Endothelial cell of umbilical vein (primary cell): ENCODE measurements at regions not wholly inside any gene's neighbourhood (a gene's known extent, or its start where the extent isn't known, plus 50 kb on each side); places are given as distances from the start of the nearest gene placed in this dataset.

Source experiments
- BruUV-seq: library from RNA; stranded (reverse); fragments of 400-500 nt; replicated peaks from 2 replicates; lab custom pipeline; 2021; lab: Mats Ljungman, UMichigan
- CTCF ChIA-PET: fragments of 300-600, 350-600 bp; sonication (Branson Sonifier 250); formaldehyde crosslinking; loops from one replicate; lab custom pipeline; 2021; ENCODE audit warnings: antibody characterized with exemption, inconsistent platforms; lab: Charles Lee
- POLR2A ChIA-PET: fragments of 300-600, 350-600 bp; sonication (Branson Sonifier 250); formaldehyde crosslinking; loops from one replicate; lab custom pipeline; 2021; ENCODE audit warnings: antibody characterized with exemption, inconsistent platforms; lab: Charles Lee
- DNase-seq: peaks from one replicate; pipeline ENCODE4 v3.0.0-alpha.2; 2011; ENCODE audit warnings: low read depth, low spot score
- FAIRE-seq: peaks from 2 replicates; lab custom pipeline; 2011; peaks lifted over from hg19 to GRCh38; lab: Jason Lieb, UNC
- H2AFZ ChIP-seq: 2 replicates; pipeline ENCODE4 v1.6.0; 2012; ENCODE audit warnings: low read depth, low read length, control low read depth, inconsistent platforms
- H3K27ac ChIP-seq: 2 replicates; pipeline ENCODE4 v1.5.1; 2011; ENCODE audit warnings: low read depth, mild to moderate bottlenecking, control low read depth, low read length, moderate library complexity; ENCODE audit not compliant: insufficient read depth
- H3K27me3 ChIP-seq, 2 experiments: 2 replicates each; pipeline versions ENCODE4 v1.6.0 to v1.6.1; 2011; ENCODE audit warnings: low read length in 2 of 2, mixed read lengths in 1 of 2; ENCODE audit not compliant: control insufficient read depth in 2 of 2, insufficient read depth in 2 of 2
- H3K36me3 ChIP-seq, 2 experiments: 2 replicates in 1 of 2; 3 replicates in 1 of 2; pipeline ENCODE4 v1.5.1; 2011; ENCODE audit warnings: low read length in 2 of 2, mild to moderate bottlenecking in 1 of 2, moderate library complexity in 1 of 2; ENCODE audit not compliant: control insufficient read depth in 2 of 2, insufficient read depth in 2 of 2; ENCODE audit errors: extremely low read depth in 1 of 2
- H3K4me1 ChIP-seq: 3 replicates; pipeline ENCODE4 v1.5.1; 2011; ENCODE audit warnings: mild to moderate bottlenecking, low read length; ENCODE audit not compliant: control insufficient read depth, insufficient read depth; ENCODE audit errors: extremely low read depth
- H3K4me2 ChIP-seq: 2 replicates; pipeline ENCODE4 v1.6.1; 2011; ENCODE audit warnings: low read length, control low read depth, mixed read lengths; ENCODE audit not compliant: insufficient read depth
- H3K4me3 ChIP-seq, 3 experiments: fragments of 200-600 bp in 1 of 3; sonication (generic), shearing (Covaris generic) in 1 of 3; replicated peaks in 1 of 3; 2 replicates each; pipeline ENCODE4 v1.5.1; 2011 to 2016; ENCODE audit warnings: control low read depth in 3 of 3, low read length in 3 of 3, mild to moderate bottlenecking in 2 of 3, inconsistent platforms in 1 of 3, low read depth in 1 of 3, moderate library complexity in 1 of 3; ENCODE audit not compliant: insufficient read depth in 1 of 3
- H3K79me2 ChIP-seq: 2 replicates; pipeline ENCODE4 v1.6.0; 2012; ENCODE audit warnings: low read length, inconsistent platforms; ENCODE audit not compliant: control insufficient read depth, insufficient read depth
- H3K9ac ChIP-seq: replicated peaks from 2 replicates; pipeline ENCODE3; 2011; ENCODE audit warnings: low read length, control low read depth; ENCODE audit not compliant: insufficient read depth; ENCODE audit errors: extremely low read depth
- H3K9me1 ChIP-seq: replicated peaks from 3 replicates; pipeline ENCODE4 v1.6.0; 2011; ENCODE audit warnings: mild to moderate bottlenecking, low read length; ENCODE audit not compliant: control insufficient read depth, insufficient read depth; ENCODE audit errors: extremely low read depth
- H3K9me3 ChIP-seq: replicated peaks from 2 replicates; pipeline ENCODE4 v1.5.1; 2012; ENCODE audit warnings: low read length, inconsistent platforms; ENCODE audit not compliant: control insufficient read depth, insufficient read depth
- H4K20me1 ChIP-seq: replicated peaks from 2 replicates; pipeline ENCODE3; 2011; ENCODE audit warnings: mild to moderate bottlenecking, low read length; ENCODE audit not compliant: control insufficient read depth, insufficient read depth; ENCODE audit errors: extremely low read depth
- CTCF ChIP-seq, 2 donors: IDR thresholded peaks; 1 replicate in 1 of 2; 2 replicates in 1 of 2; pipeline ENCODE4 v1.5.1; 2011; ENCODE audit warnings: low read length in 2 of 2, mild to moderate bottlenecking in 2 of 2, moderate library complexity in 2 of 2, control low read depth in 1 of 2, inconsistent platforms in 1 of 2, low read depth in 1 of 2; ENCODE audit not compliant: insufficient read depth in 1 of 2; ENCODE audit errors: extremely low read depth in 1 of 2
- EZH2 ChIP-seq: IDR thresholded peaks from 2 replicates; pipeline ENCODE4 v1.6.1; 2012; ENCODE audit warnings: borderline replicate concordance, low read depth, mild to moderate bottlenecking, moderate library complexity, low read length, inconsistent platforms; ENCODE audit not compliant: severe bottlenecking
- FOS ChIP-seq: IDR thresholded peaks from 2 replicates; pipeline ENCODE4 v1.6.1; 2011; ENCODE audit warnings: mild to moderate bottlenecking, low read length, moderate library complexity, borderline replicate concordance; ENCODE audit not compliant: insufficient read depth
- GATA2 ChIP-seq: IDR thresholded peaks from 2 replicates; pipeline ENCODE4 v1.7.0; 2011; ENCODE audit warnings: low read depth, mild to moderate bottlenecking, moderate library complexity, mixed read lengths, low read length; ENCODE audit not compliant: insufficient read length, insufficient read depth
- JUN ChIP-seq: IDR thresholded peaks from 2 replicates; pipeline ENCODE4 v1.6.1; 2011; ENCODE audit warnings: borderline replicate concordance, low read depth; ENCODE audit not compliant: insufficient read length, insufficient read depth
- MAX ChIP-seq: IDR thresholded peaks from 2 replicates; pipeline ENCODE4 v1.6.1; 2011; ENCODE audit not compliant: insufficient read depth, insufficient read length
- MYC ChIP-seq: IDR thresholded peaks from one replicate; pipeline ENCODE4 v1.6.1; 2011; ENCODE audit warnings: mild to moderate bottlenecking, low read depth, low read length
- POLR2A ChIP-seq: IDR thresholded peaks from 2 replicates; pipeline ENCODE4 v1.6.1; 2012; ENCODE audit warnings: low read depth, mild to moderate bottlenecking, control low read depth, low read length
- POLR2AphosphoS5 ChIP-seq: IDR thresholded peaks from 2 replicates; pipeline ENCODE4 v1.6.1; 2012; ENCODE audit warnings: low read depth, mild to moderate bottlenecking, control low read depth, low read length, moderate library complexity; ENCODE audit not compliant: insufficient read depth
- dilution Hi-C: fragments of 300-500 bp; cut with MboI; formaldehyde crosslinking; loops from one replicate; pipeline ENCODE4 v1.15.0; 2019; ENCODE audit warnings: low sequenced_read_pairs; ENCODE audit not compliant: extremely low pct_ligation_motif_present
- intact Hi-C: fragments of 100-400 bp; cut with micrococcal nuclease; formaldehyde crosslinking; loops from one replicate; pipeline ENCODE4 v1.10.0; 2022

GRCh38 chr12:69054343-69055056, 121.5 kb upstream of the CPM start:
- Histone ChIP-seq H3K79me2 (no peaks in the 10 kb centered on the region), H3K4me3 (no peak overlapping the region), H4K20me1 (no peaks in the 10 kb centered on the region), H2AFZ (no peak overlapping the region), H3K36me3 (no peaks in the 10 kb centered on the region), H3K27me3 (peaks cover 0 to 2% of the 10 kb centered on the region in 2 experiments), H3K9me3 (no peaks in the 10 kb centered on the region), H3K27ac (no peak overlapping the region), H3K9ac (no peak overlapping the region), H3K9me1 (no peaks in the 10 kb centered on the region), H3K4me2 (no peak overlapping the region), H3K4me1 (peaks cover 13% of the 10 kb centered on the region)
- CTCF ChIA-PET, result no interaction called here
- TF ChIP-seq MAX (no peak), POLR2A (no peak), JUN (no peak), FOS (no peak), CTCF (IDR thresholded peaks at IDR 0.05; ENCODE audit: extremely low read depth in 1 of 2, insufficient read depth in 1 of 2, low read depth in 1 of 2, low read length in 2 of 2) (no peak), MYC (no peak), EZH2 (no peak), GATA2 (no peak), POLR2AphosphoS5 (no peak)
- DNase-seq, result no peak
- no peak for FAIRE-seq
- POLR2A ChIA-PET, result no interaction called here
- dilution Hi-C loops (no loop called here), intact Hi-C loops (no loop called here)
- no TSS peak for BruUV-seq
